ENCODE measurements at regions not wholly inside any gene's neighbourhood (a gene's known extent, or its start where the extent isn't known, plus 50 kb on each side); places are given as distances from the start of the nearest gene placed in this dataset.

GRCh38 chr16:63982110-63982509 is 1139.8 kb downstream of the CDH11 start:
- TF ChIP-seq TAF1 (IDR thresholded peaks at IDR 0.05; ENCODE audit: low read depth) (no peak), EGR1 (IDR thresholded peaks at IDR 0.05) (no peak), TEAD4 (IDR thresholded peaks at IDR 0.05) (no peak), TCF12 (IDR thresholded peaks at IDR 0.05; ENCODE audit: low read depth) (no peak), YY1 (IDR thresholded peaks at IDR 0.05; ENCODE audit: low read depth) (no peak), FOXM1 (IDR thresholded peaks at IDR 0.05; ENCODE audit: borderline replicate concordance, low read depth) (no peak), CEBPB (IDR thresholded peaks at IDR 0.05) (no peak), EP300 (IDR thresholded peaks at IDR 0.05; ENCODE audit: borderline replicate concordance) (no peak), RAD21 (IDR thresholded peaks at IDR 0.05; ENCODE audit: low read depth) (no peak), MAX (IDR thresholded peaks at IDR 0.05) (no peak), NFIC (IDR thresholded peaks at IDR 0.05) (no peak), ZBTB7A (IDR thresholded peaks at IDR 0.05; ENCODE audit: low read depth) (no peak), CREB1 (IDR thresholded peaks at IDR 0.05; ENCODE audit: low read depth) (no peak)
- TF ChIP-seq, protein P1, sequence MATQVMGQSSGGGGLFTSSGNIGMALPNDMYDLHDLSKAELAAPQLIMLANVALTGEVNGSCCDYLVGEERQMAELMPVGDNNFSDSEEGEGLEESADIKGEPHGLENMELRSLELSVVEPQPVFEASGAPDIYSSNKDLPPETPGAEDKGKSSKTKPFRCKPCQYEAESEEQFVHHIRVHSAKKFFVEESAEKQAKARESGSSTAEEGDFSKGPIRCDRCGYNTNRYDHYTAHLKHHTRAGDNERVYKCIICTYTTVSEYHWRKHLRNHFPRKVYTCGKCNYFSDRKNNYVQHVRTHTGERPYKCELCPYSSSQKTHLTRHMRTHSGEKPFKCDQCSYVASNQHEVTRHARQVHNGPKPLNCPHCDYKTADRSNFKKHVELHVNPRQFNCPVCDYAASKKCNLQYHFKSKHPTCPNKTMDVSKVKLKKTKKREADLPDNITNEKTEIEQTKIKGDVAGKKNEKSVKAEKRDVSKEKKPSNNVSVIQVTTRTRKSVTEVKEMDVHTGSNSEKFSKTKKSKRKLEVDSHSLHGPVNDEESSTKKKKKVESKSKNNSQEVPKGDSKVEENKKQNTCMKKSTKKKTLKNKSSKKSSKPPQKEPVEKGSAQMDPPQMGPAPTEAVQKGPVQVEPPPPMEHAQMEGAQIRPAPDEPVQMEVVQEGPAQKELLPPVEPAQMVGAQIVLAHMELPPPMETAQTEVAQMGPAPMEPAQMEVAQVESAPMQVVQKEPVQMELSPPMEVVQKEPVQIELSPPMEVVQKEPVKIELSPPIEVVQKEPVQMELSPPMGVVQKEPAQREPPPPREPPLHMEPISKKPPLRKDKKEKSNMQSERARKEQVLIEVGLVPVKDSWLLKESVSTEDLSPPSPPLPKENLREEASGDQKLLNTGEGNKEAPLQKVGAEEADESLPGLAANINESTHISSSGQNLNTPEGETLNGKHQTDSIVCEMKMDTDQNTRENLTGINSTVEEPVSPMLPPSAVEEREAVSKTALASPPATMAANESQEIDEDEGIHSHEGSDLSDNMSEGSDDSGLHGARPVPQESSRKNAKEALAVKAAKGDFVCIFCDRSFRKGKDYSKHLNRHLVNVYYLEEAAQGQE (IDR thresholded peaks at IDR 0.05; ENCODE audit: low read depth) = no peak
- TF ChIP-seq, protein P2, sequence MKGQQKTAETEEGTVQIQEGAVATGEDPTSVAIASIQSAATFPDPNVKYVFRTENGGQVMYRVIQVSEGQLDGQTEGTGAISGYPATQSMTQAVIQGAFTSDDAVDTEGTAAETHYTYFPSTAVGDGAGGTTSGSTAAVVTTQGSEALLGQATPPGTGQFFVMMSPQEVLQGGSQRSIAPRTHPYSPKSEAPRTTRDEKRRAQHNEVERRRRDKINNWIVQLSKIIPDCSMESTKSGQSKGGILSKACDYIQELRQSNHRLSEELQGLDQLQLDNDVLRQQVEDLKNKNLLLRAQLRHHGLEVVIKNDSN (IDR thresholded peaks at IDR 0.05) = no peak

DNA sequence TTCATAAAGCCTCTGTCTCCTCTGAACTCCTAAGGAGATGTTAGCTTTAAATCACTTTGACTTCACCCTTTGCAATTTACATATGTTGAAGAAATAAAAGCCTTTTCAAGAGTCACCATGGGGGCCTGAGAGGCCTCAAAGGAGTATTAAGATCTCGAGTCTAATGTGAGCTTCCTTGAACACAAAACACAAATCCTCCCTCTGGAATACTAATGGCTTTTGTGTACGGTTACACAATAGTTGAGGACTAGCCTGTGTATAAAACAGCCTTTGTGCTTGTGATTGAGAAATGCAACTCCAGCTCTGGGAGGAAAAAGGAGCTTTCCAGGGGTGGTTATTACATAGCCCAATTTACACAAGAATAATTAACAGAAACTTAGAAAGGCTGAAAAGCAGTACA is 1140.2 kb downstream of the CDH11 start:
- TF ChIP-seq NFIC (IDR thresholded peaks at IDR 0.05) (no peak), EGR1 (IDR thresholded peaks at IDR 0.05) (no peak), TEAD4 (IDR thresholded peaks at IDR 0.05) (no peak), CEBPB (IDR thresholded peaks at IDR 0.05) (no peak), CREB1 (IDR thresholded peaks at IDR 0.05; ENCODE audit: low read depth) (no peak), RAD21 (IDR thresholded peaks at IDR 0.05; ENCODE audit: low read depth) (no peak), FOXM1 (IDR thresholded peaks at IDR 0.05; ENCODE audit: borderline replicate concordance, low read depth) (no peak), ZBTB7A (IDR thresholded peaks at IDR 0.05; ENCODE audit: low read depth) (no peak), YY1 (IDR thresholded peaks at IDR 0.05; ENCODE audit: low read depth) (no peak), TAF1 (IDR thresholded peaks at IDR 0.05; ENCODE audit: low read depth) (no peak), MAX (IDR thresholded peaks at IDR 0.05) (no peak), TCF12 (IDR thresholded peaks at IDR 0.05; ENCODE audit: low read depth) (no peak), EP300 (IDR thresholded peaks at IDR 0.05; ENCODE audit: borderline replicate concordance) (no peak)
- TF ChIP-seq, protein P2 (IDR thresholded peaks at IDR 0.05) = no peak
- TF ChIP-seq, protein P1 (IDR thresholded peaks at IDR 0.05; ENCODE audit: low read depth) = no peak

DNA sequence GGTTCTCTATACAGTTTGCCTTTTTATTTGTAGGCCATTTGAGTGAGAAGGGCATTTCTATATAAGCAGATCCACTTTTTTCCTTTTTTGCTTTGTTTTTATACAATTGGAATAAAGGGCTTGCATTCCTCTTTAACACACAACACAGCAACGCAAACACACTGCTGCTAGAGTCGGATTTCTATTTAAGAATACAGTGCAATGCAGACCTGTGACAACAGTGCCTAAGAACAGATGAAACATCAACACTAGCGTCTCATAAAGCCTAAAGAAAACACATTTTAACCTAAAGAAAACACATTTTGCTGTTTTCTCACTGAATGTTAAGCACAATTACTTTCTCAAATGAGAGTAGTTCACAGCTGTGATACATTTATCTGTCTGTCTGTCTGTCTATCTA is 1141.1 kb downstream of the CDH11 start:
- TF ChIP-seq CREB1 (IDR thresholded peaks at IDR 0.05; ENCODE audit: low read depth) = no peak
- TF ChIP-seq CEBPB (IDR thresholded peaks at IDR 0.05) = no peak
- TF ChIP-seq EP300 (IDR thresholded peaks at IDR 0.05; ENCODE audit: borderline replicate concordance) = no peak
- TF ChIP-seq, protein P1 (IDR thresholded peaks at IDR 0.05; ENCODE audit: low read depth) = no peak
- no peak for TF ChIP-seq YY1 (IDR thresholded peaks at IDR 0.05; ENCODE audit: low read depth)
- no peak for TF ChIP-seq TEAD4 (IDR thresholded peaks at IDR 0.05)
- TF ChIP-seq RAD21 (IDR thresholded peaks at IDR 0.05; ENCODE audit: low read depth) = no peak
- no peak for TF ChIP-seq FOXM1 (IDR thresholded peaks at IDR 0.05; ENCODE audit: borderline replicate concordance, low read depth)
- TF ChIP-seq NFIC (IDR thresholded peaks at IDR 0.05) = no peak
- TF ChIP-seq TCF12 (IDR thresholded peaks at IDR 0.05; ENCODE audit: low read depth) = no peak
- no peak for TF ChIP-seq EGR1 (IDR thresholded peaks at IDR 0.05)
- TF ChIP-seq, protein P2 (IDR thresholded peaks at IDR 0.05) = no peak
- TF ChIP-seq MAX (IDR thresholded peaks at IDR 0.05) = no peak
- TF ChIP-seq ZBTB7A (IDR thresholded peaks at IDR 0.05; ENCODE audit: low read depth) = no peak
- TF ChIP-seq TAF1 (IDR thresholded peaks at IDR 0.05; ENCODE audit: low read depth) = no peak
